ENCODE measurements at regions not wholly inside any gene's neighbourhood (a gene's known extent, or its start where the extent isn't known, plus 50 kb on each side); places are given as distances from the start of the nearest gene placed in this dataset.

DNA sequence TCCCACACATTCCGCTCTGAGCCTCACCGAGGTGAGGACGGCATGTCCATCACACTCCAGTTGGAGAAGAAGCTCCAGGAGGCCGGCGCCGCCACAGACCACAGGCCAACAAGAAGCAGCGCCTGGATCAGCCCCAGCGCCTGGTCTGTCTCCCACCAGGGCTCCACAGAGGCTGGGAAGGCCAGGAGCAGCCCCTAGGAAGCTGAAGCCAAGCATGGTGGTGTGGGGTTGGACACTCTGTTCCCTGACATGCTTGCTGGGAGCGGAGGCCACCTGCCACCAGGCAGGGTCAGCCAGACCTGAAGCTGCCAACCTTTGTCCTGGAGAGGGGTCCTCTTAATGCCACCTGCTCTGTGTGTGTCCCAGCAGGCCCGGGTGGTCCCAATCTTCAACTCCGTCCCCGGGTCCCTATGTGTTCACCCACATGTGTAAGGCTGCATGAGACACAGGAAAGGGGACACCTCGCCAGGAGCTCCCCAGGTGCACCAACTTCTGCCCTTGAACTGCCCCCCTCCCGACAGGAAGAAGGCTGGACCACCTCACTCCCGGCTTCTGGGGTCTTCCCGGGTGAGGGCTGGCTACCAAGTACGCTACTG is 140.1 kb upstream of the PPP1R26 start:
- no peak for DNase-seq (ENCODE audit: low read depth)
- H3K4me3 ChIP-seq (ENCODE audit: low read depth, low read length), result no peak overlapping the region
- TF ChIP-seq, protein P1, sequence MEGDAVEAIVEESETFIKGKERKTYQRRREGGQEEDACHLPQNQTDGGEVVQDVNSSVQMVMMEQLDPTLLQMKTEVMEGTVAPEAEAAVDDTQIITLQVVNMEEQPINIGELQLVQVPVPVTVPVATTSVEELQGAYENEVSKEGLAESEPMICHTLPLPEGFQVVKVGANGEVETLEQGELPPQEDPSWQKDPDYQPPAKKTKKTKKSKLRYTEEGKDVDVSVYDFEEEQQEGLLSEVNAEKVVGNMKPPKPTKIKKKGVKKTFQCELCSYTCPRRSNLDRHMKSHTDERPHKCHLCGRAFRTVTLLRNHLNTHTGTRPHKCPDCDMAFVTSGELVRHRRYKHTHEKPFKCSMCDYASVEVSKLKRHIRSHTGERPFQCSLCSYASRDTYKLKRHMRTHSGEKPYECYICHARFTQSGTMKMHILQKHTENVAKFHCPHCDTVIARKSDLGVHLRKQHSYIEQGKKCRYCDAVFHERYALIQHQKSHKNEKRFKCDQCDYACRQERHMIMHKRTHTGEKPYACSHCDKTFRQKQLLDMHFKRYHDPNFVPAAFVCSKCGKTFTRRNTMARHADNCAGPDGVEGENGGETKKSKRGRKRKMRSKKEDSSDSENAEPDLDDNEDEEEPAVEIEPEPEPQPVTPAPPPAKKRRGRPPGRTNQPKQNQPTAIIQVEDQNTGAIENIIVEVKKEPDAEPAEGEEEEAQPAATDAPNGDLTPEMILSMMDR (IDR thresholded peaks at IDR 0.05; ENCODE audit: low read depth, low read length), result no peak

DNA sequence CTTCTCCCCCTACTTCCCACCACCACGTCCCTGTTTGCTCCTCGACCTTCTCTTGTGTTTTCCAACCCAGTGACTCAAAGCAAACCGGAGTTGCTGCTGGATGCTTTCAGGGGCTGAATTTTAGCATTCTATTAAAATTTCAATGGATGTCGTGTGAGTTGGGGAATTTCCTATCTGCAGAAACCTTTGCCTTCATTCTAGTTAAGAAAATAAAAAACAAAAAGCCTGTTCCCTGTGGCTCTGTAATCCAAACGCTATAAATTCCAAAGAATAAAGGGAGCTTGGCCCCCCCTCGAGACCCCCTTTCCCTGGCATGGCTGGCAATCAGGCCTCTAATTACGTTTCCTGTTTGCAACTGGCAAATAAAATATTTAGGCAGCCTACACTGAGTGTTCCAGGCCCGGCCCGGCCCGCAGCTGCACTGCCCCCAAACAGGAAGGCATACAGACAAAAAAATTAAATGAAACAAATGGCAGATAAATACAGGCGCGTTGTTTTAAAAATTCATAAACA is 139.4 kb upstream of the PPP1R26 start:
- TF ChIP-seq, protein P1 (IDR thresholded peaks at IDR 0.05; ENCODE audit: low read depth, low read length), result no peak
- TF ChIP-seq, protein P2, sequence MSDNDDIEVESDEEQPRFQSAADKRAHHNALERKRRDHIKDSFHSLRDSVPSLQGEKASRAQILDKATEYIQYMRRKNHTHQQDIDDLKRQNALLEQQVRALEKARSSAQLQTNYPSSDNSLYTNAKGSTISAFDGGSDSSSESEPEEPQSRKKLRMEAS (IDR thresholded peaks at IDR 0.05; ENCODE audit: low read depth, low read length), result no peak
- TF ChIP-seq MYC (IDR thresholded peaks at IDR 0.05; ENCODE audit: low read depth, low read length) (no peak), POLR2A (IDR thresholded peaks at IDR 0.05; ENCODE audit: extremely low read depth, insufficient read length) (no peak)
- DNase-seq (ENCODE audit: low read depth), result no peak
- no peak overlapping the region for H3K4me3 ChIP-seq (ENCODE audit: low read depth, low read length)

DNA sequence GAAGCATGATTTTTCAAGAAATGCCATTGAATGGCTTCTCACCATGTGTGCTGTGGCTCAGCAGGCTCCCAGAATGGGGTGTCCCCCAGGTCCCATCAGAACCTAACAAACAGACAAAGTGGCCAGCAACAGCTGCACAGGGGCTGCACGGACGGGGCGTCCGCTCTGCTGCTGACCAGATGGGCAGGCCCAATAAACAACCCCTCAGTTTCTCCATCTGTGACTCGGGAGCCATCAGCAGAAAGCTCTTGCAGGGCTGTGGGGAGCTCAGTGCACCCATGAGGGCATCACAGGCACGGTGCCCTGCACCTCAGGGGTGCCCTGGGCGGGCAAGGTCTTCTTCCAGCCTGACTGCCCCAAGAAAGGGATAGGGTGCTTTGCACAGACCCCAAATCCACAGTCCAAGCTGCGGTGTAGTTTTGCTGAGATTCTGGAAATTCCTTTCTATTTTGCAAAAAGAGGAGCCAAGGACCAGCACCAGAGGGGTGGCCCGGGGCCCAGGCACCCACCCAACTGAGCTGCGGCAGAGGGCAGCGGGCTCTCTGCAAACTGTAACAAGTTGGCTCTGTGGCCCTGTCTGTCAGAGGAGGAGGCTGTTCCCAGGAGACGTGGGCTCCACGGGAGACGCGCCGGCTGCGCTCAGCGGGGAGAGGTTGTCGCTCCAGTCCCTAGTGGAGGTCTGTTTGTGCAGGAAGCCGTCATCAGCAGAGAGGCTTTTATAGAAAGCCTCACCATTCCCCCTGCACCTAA is 138.7 kb upstream of the PPP1R26 start:
- DNase-seq (ENCODE audit: low read depth), result no peak
- H3K4me3 ChIP-seq (ENCODE audit: low read depth, low read length), result no peak overlapping the region
- TF ChIP-seq, protein P1 (IDR thresholded peaks at IDR 0.05; ENCODE audit: low read depth, low read length), result no peak
- no peak for TF ChIP-seq MYC (IDR thresholded peaks at IDR 0.05; ENCODE audit: low read depth, low read length)
- TF ChIP-seq POLR2A (IDR thresholded peaks at IDR 0.05; ENCODE audit: extremely low read depth, insufficient read length), result no peak
- TF ChIP-seq, protein P2 (IDR thresholded peaks at IDR 0.05; ENCODE audit: low read depth, low read length), result no peak

DNA sequence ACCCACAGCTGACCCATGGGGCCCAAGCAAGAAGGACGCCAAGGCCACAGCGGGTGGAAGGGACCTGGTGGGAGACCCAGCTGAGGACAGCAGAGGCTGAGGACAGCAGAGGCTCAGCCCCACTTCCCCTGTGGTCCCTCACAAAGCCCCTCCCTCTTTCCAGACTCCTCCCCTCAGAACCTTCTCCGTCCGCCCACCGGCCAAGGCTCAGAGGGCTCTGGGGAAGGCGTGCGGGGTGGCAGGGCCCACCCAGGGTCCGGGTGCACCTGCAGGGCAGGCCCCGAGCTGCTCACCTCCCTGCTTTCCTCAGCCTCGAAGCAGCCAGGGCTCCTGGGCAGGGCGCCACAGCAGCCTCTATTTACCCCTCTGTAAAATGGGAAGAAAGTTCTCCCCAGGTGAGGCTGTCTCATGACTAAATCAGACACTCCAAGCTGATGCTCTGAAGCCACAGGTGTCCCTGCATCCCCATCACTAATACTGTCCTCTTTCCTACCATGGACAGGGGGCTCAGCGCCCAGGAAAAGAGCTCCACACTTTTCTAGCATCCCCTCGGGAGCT is 137.9 kb upstream of the PPP1R26 start:
- DNase-seq (ENCODE audit: low read depth), result no peak
- H3K4me3 ChIP-seq (ENCODE audit: low read depth, low read length), result no peak overlapping the region
- TF ChIP-seq, protein P1 (IDR thresholded peaks at IDR 0.05; ENCODE audit: low read depth, low read length), result no peak

DNA sequence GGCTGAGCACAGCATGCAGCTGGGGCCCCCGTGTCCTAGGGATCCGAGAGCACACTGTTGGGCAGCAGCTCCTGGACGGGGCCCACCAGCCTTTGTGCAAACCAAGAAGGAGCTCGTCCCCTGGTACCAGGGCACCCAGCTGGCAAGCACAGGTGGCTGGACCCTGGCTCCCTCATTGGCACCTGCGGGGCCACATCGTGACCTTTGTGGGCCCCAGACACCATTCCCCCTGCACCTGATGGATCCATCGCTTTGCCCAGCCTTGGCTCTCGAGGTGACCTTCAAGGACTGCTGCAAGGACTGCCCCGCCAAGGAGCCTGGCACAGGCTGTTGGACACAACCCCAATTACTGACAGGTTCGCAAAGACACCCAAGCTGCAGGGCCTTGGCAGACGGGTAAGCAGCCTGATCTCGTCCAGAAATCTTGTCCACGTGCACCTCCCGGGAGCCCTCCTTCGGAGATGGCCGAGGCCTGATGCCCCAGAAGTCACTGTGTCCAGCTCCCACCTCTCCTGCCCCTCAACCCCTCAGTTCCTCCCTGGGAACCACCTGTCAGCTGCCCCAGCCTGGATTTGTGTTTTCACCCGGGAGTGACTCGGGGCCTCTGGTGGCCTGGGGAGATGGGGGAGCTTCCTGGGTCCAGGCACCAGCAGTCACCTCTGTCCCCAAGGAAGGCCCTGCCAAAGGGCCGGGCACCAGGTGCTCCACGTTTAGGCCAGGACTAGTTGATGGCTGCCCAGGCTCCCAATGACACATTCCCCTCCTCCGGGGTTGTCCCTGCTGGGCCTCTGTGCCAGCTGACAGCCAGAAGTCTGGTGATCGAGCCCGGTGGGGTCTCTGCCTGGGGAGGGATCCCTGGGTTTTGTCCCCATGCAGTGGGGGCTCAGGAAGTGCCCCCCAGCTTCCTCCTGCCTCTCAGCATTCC is 137.1 kb upstream of the PPP1R26 start:
- H3K4me3 ChIP-seq (ENCODE audit: low read depth, low read length), result no peak overlapping the region
- TF ChIP-seq, protein P2 (IDR thresholded peaks at IDR 0.05; ENCODE audit: low read depth, low read length), result no peak
- TF ChIP-seq, protein P1 (IDR thresholded peaks at IDR 0.05; ENCODE audit: low read depth, low read length), result no peak
- TF ChIP-seq POLR2A (IDR thresholded peaks at IDR 0.05; ENCODE audit: extremely low read depth, insufficient read length), result no peak
- DNase-seq (ENCODE audit: low read depth), result no peak

Data from NB4 (cell line).